ENCODE measurements at regions not wholly inside any gene's neighbourhood (a gene's known extent, or its start where the extent isn't known, plus 50 kb on each side); places are given as distances from the start of the nearest gene placed in this dataset.

GRCh38 chr9:84218322-84218721 lies 122.2 kb downstream of the SLC28A3 start:
- no peaks in the 10 kb centered on the region for H3K9me2 ChIP-seq (ENCODE audit: insufficient read depth)
- intact Hi-C loops (cut with micrococcal nuclease) = no loop called here
- DNase-seq (ENCODE audit: low read depth, low spot score) = no peak
- ChIA-PET CTCF (no interaction called here), POLR2A (no interaction called here), RAD21 (ENCODE audit: low non-redundant PET in 1 of 2, low total read pairs in 2 of 2, uncharacterized antibody in 2 of 2, unreplicated experiment in 2 of 2) (no interaction called here)
- no peak overlapping the region for H2AFZ ChIP-seq (ENCODE audit: low read depth, low read length, poor library complexity, severe bottlenecking)
- no peak overlapping the region for H3K27ac ChIP-seq (ENCODE audit: low read depth, low read length)
- no peaks in the 10 kb centered on the region for H3K36me3 ChIP-seq (ENCODE audit: control insufficient read depth in 1 of 2, insufficient read depth in 2 of 2, low read length in 2 of 2)
- no peaks in the 10 kb centered on the region for H3K79me2 ChIP-seq (ENCODE audit: insufficient read depth, low read length)
- no peak for ATAC-seq
- no peaks in the 10 kb centered on the region for H4K20me1 ChIP-seq (ENCODE audit: insufficient read depth)
- H3K4me1 ChIP-seq (ENCODE audit: control insufficient read depth in 1 of 2, insufficient read depth in 2 of 2, low read length in 2 of 2) = no peaks in the 10 kb centered on the region
- TF ChIP-seq MAX (IDR thresholded peaks at IDR 0.05) (no peak), SP1 (IDR thresholded peaks at IDR 0.05; ENCODE audit: low read depth) (no peak), EGR1 (IDR thresholded peaks at IDR 0.05; ENCODE audit: low read depth) (no peak), CEBPB (IDR thresholded peaks at IDR 0.05; ENCODE audit: low read depth) (no peak), ZNF274 (IDR thresholded peaks at IDR 0.05; ENCODE audit: low read depth, low read length) (no peak), ELF1 (IDR thresholded peaks at IDR 0.05; ENCODE audit: borderline replicate concordance, low read depth) (no peak), POLR2A (IDR thresholded peaks at IDR 0.05; ENCODE audit: borderline replicate concordance, extremely low read depth, insufficient read depth, insufficient read length) (no peak)
- TF ChIP-seq, protein P1, sequence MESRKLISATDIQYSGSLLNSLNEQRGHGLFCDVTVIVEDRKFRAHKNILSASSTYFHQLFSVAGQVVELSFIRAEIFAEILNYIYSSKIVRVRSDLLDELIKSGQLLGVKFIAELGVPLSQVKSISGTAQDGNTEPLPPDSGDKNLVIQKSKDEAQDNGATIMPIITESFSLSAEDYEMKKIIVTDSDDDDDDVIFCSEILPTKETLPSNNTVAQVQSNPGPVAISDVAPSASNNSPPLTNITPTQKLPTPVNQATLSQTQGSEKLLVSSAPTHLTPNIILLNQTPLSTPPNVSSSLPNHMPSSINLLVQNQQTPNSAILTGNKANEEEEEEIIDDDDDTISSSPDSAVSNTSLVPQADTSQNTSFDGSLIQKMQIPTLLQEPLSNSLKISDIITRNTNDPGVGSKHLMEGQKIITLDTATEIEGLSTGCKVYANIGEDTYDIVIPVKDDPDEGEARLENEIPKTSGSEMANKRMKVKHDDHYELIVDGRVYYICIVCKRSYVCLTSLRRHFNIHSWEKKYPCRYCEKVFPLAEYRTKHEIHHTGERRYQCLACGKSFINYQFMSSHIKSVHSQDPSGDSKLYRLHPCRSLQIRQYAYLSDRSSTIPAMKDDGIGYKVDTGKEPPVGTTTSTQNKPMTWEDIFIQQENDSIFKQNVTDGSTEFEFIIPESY (IDR thresholded peaks at IDR 0.05; ENCODE audit: extremely low read depth, insufficient replicate concordance, low read length) = no peak
- TF ChIP-seq, protein P2, sequence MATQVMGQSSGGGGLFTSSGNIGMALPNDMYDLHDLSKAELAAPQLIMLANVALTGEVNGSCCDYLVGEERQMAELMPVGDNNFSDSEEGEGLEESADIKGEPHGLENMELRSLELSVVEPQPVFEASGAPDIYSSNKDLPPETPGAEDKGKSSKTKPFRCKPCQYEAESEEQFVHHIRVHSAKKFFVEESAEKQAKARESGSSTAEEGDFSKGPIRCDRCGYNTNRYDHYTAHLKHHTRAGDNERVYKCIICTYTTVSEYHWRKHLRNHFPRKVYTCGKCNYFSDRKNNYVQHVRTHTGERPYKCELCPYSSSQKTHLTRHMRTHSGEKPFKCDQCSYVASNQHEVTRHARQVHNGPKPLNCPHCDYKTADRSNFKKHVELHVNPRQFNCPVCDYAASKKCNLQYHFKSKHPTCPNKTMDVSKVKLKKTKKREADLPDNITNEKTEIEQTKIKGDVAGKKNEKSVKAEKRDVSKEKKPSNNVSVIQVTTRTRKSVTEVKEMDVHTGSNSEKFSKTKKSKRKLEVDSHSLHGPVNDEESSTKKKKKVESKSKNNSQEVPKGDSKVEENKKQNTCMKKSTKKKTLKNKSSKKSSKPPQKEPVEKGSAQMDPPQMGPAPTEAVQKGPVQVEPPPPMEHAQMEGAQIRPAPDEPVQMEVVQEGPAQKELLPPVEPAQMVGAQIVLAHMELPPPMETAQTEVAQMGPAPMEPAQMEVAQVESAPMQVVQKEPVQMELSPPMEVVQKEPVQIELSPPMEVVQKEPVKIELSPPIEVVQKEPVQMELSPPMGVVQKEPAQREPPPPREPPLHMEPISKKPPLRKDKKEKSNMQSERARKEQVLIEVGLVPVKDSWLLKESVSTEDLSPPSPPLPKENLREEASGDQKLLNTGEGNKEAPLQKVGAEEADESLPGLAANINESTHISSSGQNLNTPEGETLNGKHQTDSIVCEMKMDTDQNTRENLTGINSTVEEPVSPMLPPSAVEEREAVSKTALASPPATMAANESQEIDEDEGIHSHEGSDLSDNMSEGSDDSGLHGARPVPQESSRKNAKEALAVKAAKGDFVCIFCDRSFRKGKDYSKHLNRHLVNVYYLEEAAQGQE (IDR thresholded peaks at IDR 0.05; ENCODE audit: low read depth) = no peak
- BruUV-seq (replicated peaks) = no TSS peak
- H3K27me3 ChIP-seq (ENCODE audit: insufficient read depth, low read length) = no peaks in the 10 kb centered on the region
- no peak overlapping the region for H3K4me2 ChIP-seq (ENCODE audit: low read length)
- H3K9ac ChIP-seq (ENCODE audit: low read length) = no peak overlapping the region
- H3K4me3 ChIP-seq (replicated peaks in 1 of 2; ENCODE audit: low read depth in 1 of 2, low read length in 2 of 2) = no peak overlapping the region
- H3K9me3 ChIP-seq (ENCODE audit: control insufficient read depth in 1 of 2, insufficient read depth in 1 of 2, low read depth in 1 of 2, low read length in 2 of 2) = no peaks in the 10 kb centered on the region

Data from HCT116 (cell line).